GM10248 (cell line): ENCODE measurements at regions not wholly inside any gene's neighbourhood (a gene's known extent, or its start where the extent isn't known, plus 50 kb on each side); places are given as distances from the start of the nearest gene placed in this dataset.

Experiments used
- CTCF ChIA-PET: fragments of 300-600 bp; sonication (Branson Sonifier 250); formaldehyde crosslinking; extraction: SDS; loops from one replicate; lab custom pipeline; 2021; ENCODE audit warnings: antibody characterized with exemption; lab: Yijun Ruan, JAX
- POLR2A ChIA-PET: fragments of 350-650 bp; sonication (Branson Sonifier 250); formaldehyde crosslinking; extraction: SDS; loops from one replicate; lab custom pipeline; 2020; ENCODE audit warnings: antibody characterized with exemption; lab: Yijun Ruan, JAX
- DNase-seq: peaks from one replicate; pipeline ENCODE4 v3.0.0; 2012; ENCODE audit errors: extremely low spot score
- TF ChIP-seq, protein P1 (sequence below): IDR thresholded peaks from 2 replicates; pipeline ENCODE4 v1.5.1; 2012; ENCODE audit warnings: mild to moderate bottlenecking, low read depth; ENCODE audit errors: extremely low read depth, missing control alignments, control extremely low read depth

DNA sequence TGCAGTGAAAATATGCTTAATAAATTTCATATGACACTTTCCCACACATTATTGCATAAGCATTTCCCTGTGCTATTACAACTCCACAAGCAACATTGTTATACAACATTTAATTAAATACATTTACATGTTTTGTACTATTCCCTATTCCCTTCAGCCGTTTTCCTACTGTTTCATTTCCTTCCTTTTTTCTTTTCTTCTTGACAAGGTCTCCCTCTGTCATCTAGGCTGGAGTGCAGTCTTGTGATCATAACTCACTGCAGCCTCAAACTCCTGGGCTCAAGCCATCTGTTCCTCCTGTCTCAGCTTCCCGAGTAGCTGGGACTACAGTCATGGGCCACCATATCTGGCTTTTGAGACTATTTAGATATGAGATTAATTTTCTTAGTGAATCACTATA, 254.7 kb downstream of the NFKBIZ start:
- DNase-seq: no peak
- CTCF ChIA-PET: interaction anchor here (0.9 to 1.0 kb wide), 2 partner anchors 10 to 274 kb away, joined by 3 read pairs; no protein-coding TSS in a partner anchor
- TF ChIP-seq, protein P1, sequence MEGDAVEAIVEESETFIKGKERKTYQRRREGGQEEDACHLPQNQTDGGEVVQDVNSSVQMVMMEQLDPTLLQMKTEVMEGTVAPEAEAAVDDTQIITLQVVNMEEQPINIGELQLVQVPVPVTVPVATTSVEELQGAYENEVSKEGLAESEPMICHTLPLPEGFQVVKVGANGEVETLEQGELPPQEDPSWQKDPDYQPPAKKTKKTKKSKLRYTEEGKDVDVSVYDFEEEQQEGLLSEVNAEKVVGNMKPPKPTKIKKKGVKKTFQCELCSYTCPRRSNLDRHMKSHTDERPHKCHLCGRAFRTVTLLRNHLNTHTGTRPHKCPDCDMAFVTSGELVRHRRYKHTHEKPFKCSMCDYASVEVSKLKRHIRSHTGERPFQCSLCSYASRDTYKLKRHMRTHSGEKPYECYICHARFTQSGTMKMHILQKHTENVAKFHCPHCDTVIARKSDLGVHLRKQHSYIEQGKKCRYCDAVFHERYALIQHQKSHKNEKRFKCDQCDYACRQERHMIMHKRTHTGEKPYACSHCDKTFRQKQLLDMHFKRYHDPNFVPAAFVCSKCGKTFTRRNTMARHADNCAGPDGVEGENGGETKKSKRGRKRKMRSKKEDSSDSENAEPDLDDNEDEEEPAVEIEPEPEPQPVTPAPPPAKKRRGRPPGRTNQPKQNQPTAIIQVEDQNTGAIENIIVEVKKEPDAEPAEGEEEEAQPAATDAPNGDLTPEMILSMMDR: no peak
- POLR2A ChIA-PET: no interaction called here

DNA sequence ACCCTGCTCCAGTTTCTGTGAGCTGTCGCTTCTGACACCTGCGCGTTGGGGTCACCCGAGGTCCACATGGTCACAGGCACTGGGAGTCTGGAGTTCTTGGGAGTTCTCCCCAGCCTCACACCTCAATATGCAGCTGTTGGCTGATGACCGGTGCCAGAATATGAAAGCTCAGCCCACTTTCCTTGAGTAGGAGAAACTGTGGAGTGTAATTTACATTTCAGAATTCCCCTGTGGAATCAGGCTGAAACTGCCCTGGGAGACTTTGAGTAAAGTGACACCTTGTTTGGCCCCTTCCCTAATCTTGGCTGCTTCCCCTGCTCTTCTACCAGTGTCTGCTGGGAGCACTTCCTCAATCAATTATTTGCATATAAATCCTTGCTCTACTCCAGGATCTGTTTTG, 255.9 kb downstream of the NFKBIZ start:
- DNase-seq: no peak
- CTCF ChIA-PET: no interaction called here
- POLR2A ChIA-PET: no interaction called here
- TF ChIP-seq, protein P1: no peak

DNA sequence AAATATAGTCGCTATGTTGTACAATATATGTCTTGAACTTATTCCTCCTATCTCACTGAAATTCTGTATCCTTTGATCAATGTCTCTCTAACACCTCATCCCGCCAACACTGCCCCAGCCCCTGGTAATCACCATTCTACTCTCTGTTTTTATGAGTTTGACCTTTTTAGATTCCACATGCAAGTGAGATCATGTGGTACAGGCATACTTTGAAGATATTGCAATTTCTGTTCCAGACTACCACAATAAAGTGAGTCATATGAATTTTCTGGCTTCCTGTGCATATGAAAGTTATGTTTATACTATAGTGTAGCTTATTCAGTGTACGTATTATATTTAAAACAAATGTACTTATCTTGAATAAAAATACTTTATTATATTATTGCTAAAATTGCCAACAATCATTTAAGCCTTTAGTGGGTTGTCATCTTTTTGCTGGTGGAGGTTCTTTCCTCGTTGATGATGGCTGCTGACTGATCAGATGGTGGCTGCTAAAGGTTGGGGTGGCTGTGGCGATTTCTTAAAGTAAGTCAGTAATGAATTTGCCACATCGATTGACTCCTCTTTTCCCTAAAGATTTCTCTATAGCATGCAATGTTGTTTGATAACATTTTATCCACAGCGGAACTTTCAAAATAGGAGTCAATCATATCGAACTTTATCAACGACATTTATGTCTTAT, 257.2 kb downstream of the NFKBIZ start:
- CTCF ChIA-PET: interaction anchor here (1.0 kb wide), 1 partner anchor 9 kb away, joined by 3 read pairs; no protein-coding TSS in a partner anchor
- POLR2A ChIA-PET: no interaction called here
- TF ChIP-seq, protein P1: no peak
- no peak for DNase-seq

DNA sequence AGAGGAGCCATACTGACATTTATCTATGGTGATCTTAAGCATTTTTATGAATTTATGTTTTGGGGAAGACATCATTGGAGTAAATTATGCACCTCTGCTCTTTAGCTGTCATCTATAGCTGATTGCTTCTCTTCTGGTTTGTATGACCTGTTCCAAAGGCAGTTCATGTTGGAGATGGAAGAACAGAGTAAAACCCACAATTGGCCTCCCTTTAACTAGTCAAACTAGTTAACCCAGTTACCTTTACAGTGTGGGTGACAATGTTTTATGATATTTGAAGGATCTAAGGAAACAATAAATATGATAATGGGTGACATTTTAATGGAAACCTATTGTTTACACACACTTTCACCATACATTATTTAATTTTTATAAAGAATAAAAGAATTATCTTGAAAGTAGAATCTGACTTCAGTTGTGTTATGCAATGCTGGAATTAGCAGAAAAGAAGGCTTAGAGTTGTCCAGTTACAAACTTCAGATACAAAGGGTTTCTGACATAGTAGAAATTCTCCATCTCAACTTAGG, 263.5 kb downstream of the NFKBIZ start:
- no peak for DNase-seq
- ChIA-PET CTCF (interaction anchor here (2.1 kb wide), 1 partner anchor 18 kb away, joined by 6 read pairs; no protein-coding TSS in a partner anchor), POLR2A (no interaction called here)
- TF ChIP-seq, protein P1: no peak

DNA sequence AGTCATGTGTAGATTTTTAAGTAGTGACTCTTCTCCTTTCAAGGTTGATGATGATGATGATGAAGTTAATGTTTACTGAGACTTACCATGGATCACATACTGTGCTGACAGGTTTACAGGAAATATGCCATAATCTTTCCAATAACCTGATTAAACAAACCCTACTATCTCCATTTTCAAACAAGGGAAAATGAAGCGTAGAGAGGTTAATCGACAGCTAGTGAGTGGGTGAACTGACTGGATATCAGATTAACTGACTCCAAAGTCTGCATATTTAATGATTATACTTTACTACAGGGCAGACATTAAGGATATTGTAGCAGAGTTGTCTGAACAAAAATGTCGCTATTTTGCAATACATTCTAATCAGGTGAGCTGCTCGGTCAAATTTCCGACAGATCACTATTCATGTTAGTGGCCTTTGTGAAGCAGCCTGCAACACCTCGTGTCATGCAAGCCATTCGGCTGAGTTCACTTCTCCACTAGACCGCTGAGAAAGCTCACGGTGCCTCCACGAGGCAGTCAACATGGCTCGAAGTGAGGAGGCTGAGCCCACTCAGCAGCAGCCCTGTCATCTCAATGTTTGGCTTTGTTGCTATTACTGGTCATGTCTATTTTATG, 264.2 kb downstream of the NFKBIZ start:
- TF ChIP-seq, protein P1: no peak
- no peak for DNase-seq
- ChIA-PET POLR2A (interaction anchor here (0.5 kb wide), 1 partner anchor 75 kb away, joined by 4 read pairs; no protein-coding TSS in a partner anchor), CTCF (interaction anchor here (1.1 to 2.1 kb wide), 4 partner anchors 10 to 181 kb away, joined by 3 to 6 read pairs (median 4); no protein-coding TSS in a partner anchor)

DNA sequence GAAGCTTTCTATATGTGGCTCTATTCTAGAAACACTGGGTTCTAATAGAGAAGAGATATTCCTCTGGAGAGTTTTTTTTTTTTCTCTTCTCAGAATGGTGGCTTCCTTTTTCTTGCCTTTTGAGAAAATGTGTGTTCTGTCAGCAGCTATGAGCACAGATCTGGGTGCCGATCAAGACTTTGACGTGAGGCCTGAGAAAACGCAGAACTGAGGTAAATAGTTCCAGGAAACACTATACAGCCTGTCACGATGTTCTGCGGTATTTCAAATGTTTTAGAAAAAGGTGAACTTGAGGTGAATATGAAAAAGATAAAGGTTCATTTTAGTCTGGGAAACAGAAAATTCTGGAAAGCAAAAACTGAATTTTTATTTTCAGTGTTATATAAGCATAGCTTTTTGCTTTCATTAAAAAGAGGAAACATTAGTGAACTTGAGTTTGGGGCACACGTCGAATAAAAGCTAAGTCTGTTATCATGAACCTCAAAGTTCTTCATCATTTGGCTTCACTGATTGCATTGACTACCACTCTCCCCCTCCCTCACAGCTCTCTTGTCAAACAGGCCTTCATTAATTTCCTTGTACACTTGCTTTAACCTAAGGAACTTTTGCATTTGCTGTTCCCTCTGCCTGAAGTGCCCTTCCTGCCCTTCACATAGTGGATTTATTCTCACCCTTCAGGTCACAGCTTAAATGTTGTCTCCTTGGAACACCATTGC, 265.1 kb downstream of the NFKBIZ start:
- ChIA-PET CTCF (interaction anchor here (1.1 to 2.1 kb wide), 4 partner anchors 11 to 182 kb away, joined by 3 to 6 read pairs (median 4); no protein-coding TSS in a partner anchor), POLR2A (interaction anchor here (0.5 kb wide), 1 partner anchor 76 kb away, joined by 4 read pairs; no protein-coding TSS in a partner anchor)
- TF ChIP-seq, protein P1: no peak
- no peak for DNase-seq
